Erythroblast (primary cell): ENCODE measurements at regions not wholly inside any gene's neighbourhood (a gene's known extent, or its start where the extent isn't known, plus 50 kb on each side); places are given as distances from the start of the nearest gene placed in this dataset.
"Not testable (repeated sequence)": the region's sequence is repeated elsewhere in the genome, so short reads cannot be mapped to it uniquely, and the experiment has no call there.

Experiments used
- DNase-seq, 2 experiments: peaks; one replicate each; lab custom pipeline; 2025; lab: John Stamatoyannopoulos, UW
- GATA1 ChIP-seq: IDR thresholded peaks from 2 replicates; pipeline ENCODE4 v1.6.1; 2011; ENCODE audit warnings: low read depth, mild to moderate bottlenecking, control low read depth, low read length, moderate library complexity
- POLR2A ChIP-seq: IDR thresholded peaks from 2 replicates; pipeline ENCODE4 v1.6.1; 2011; ENCODE audit warnings: mild to moderate bottlenecking, low read length

GRCh38 chr18:1012775-1013174, 108.1 kb downstream of the ADCYAP1 start:
- peak in 1 of 2 experiments; percentile 9 for DNase-seq
- TF ChIP-seq GATA1 (no peak), POLR2A (no peak)

- no peak for TF ChIP-seq GATA1
- TF ChIP-seq POLR2A: no peak
- no peak for DNase-seq
These were observed 109.3 kb downstream of the ADCYAP1 start for GRCh38 chr18:1013951-1014350.

DNA sequence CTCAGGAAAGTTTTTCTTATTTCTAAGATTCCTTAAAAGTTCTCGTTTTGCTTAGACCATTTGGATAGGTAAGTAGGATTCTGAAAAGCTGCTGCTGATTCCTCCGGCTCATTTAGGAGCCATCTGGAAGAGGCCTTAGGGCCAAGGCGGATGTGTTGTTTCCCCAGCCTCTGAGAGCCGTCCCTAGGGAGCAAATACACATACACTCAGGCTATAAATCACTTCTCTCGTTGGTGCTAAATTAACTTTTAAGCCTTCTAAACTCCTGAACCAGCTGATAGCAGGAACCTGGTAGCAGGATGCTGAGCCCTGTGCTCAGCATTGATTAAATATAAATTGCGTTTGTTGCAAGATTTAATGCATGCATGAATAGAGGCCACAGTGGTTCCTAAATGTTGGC, 109.8 kb downstream of the ADCYAP1 start:
- no peak for DNase-seq

GRCh38 chr18:1014951-1015624, 110.4 kb downstream of the ADCYAP1 start:
- TF ChIP-seq POLR2A (no peak), GATA1 (no peak)
- no peak for DNase-seq

More for the DNA sequence above, 109.8 kb downstream of the ADCYAP1 start:
- TF ChIP-seq POLR2A: no peak
- TF ChIP-seq GATA1: no peak

GRCh38 chr18:1015777-1016176, 111.1 kb downstream of the ADCYAP1 start:
- TF ChIP-seq GATA1 (no peak), POLR2A (no peak)
- no peak for DNase-seq

DNA sequence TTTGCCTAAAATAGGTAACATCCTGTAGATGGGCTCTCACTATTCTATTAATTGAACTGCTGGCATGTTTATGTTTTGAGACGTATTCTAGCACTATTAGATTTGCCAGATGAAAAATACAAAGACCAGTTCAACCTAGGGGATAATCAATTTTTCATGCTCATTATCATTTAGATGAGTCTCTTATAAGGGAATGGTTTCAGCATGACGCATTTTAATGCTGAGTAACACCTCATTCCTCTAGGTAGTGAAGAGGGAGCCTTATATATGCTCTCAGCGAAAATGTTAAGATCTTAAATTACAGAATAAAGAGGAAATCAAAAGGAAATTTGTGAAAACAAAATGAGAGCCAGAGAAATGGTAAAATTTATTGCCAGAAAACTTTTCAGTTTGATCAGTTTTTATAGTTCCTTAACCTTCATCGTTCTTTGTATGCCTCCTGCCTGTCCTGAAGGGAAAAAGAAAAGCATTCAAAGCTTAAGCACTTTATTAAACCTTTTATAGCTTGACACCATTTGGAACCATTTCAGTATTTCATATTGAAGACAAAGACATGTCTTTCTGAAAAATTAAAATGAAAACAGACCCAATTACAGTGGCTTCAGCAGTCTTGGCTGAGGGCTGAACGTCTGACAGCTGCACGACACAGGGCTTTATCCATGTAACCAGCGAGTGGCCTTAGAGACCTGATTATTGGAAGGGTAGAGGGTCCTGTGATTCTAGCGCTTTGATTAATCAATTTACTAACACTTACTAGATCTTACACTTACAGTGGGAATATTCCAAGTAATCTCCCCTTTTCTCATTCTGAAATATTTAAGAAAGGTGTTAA, 112.8 kb downstream of the ADCYAP1 start:
- TF ChIP-seq GATA1: no peak
- TF ChIP-seq POLR2A: no peak
- DNase-seq: no peak

GRCh38 chr18:1018181-1018681, 113.6 kb downstream of the ADCYAP1 start:
- TF ChIP-seq GATA1 (no peak), POLR2A (no peak)
- no peak for DNase-seq

GRCh38 chr18:1019191-1019590, 114.5 kb downstream of the ADCYAP1 start:
- TF ChIP-seq POLR2A (no peak), GATA1 (no peak)
- DNase-seq: no peak

DNA sequence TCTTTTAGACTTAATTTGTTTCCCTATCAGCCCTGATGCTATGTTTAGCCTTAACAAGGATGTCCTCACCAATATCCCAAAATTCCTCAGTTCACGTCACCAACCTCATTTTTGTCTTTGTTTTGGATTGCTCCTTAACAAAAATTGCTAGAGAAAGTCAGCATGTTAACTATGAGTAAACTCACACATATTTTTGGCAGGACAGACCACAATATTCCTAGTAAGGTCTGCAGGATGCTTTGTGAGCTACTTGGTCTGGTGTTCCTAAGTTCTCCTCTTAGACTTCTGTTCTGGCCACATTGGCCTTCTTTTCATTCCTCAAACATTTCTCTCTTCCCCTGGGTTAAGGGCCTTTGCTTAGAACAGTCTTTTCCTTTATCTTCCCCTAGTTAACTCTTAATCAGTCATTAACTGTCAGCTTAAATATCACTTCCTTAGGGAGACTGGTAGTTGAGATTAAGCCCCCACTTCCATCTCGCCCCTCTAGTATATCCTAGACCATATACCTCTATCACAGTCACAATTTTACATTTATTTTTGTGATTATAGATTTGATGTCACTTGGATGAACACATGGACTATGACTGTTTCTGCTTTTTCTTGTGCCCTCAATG, 116.2 kb downstream of the ADCYAP1 start:
- TF ChIP-seq POLR2A: no peak
- TF ChIP-seq GATA1: no peak
- DNase-seq: no peak

DNA sequence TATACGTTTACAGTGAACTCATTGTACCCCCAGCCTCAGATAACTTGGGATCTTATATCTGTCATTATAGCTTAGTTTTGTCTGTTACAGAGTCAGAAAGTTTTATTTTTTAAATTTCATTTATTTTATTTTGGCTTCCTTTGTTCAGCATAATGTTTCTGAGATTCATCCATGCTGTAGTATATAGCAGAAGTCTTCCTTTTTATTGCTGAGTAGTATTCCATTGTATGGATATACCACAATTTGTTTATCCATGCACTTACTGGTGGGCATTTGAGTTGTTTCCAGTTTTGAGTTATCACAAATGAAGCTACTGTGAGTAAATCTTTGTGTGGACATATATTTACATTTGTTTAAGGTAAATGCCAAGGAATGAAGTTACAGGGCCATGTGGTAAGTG, 122.3 kb downstream of the ADCYAP1 start:
- TF ChIP-seq POLR2A: no peak
- no peak for TF ChIP-seq GATA1
- no peak for DNase-seq

DNA sequence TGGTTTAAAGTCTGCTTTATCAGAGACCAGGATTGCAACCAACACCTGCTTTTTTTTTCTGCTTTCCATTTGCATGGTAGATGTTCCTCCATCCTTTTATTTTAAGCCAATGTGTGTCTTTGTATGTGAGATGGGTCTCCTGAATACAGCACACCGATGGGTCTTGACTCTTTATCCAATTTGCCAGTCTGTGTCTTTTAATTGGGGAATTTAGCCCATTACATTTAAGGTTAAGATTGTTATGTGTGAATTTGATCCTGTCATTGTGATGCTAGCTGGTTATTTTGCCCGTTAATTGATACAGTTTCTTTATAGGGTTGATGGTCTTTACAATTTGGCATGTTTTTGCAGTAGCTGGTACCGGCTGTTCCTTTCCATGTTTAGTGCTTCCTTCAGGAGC, 128.4 kb downstream of the ADCYAP1 start:
- DNase-seq: not testable (repeated sequence)

DNA sequence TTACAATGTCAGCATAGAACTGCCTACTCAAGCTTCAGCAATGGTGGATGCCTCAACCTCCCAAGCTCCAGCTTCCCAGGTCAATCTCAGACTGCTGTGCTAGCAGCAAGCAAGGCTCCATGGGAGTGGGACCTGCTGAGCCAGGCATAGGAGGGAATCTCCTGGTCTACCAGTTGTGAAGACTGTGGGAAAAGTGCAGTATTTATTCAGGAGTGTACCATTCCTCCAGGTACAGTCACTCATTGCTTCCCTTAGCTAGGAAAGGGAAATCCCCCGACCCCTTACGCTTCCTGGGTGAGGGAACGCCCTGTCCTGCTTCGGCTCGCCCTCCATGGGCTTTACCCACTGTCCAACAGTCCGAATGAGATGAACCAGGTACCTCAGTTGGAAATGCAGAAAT, 130.3 kb downstream of the ADCYAP1 start:
- no peak for DNase-seq
- no peak for TF ChIP-seq GATA1
- TF ChIP-seq POLR2A: no peak

DNA sequence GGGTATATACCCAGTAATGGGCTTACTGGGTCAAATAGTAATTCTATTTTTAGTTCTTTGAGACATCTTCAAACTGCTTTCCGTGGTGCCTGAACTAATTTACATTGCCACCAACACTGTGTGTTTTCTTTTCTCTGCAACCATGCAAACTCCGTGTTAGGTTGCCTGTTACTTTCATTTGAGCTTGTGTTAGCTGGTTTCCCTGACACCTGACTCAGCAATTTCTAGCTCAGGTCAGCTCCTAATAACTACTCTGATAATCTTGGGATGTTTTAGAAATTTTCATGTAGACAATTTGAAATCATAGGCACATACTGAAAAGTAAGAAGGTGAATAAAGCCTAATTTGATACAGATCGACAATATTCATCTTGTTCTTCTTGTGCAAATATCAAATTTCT, 132.3 kb downstream of the ADCYAP1 start:
- TF ChIP-seq GATA1 (no peak), POLR2A (no peak)
- DNase-seq: no peak

DNA sequence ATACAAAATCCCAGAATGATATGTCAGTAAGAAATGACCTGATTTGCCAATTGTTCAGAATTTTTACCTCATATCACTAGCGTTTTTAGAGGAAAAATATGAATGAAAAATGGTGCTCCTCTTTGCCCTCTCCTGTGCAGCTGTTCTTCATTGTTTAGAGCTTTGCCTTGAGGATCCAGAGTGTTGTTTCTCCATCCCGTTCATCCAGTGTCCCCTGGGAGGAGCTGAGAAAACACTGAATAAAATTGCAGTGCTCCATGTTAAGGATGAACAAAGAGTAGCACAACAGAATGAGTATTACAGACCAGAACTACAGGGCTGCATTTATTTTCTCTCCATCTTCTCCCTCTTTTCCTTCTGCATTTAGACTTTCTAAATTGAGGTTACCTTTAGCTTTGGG, 133.1 kb downstream of the ADCYAP1 start:
- TF ChIP-seq GATA1 (no peak), POLR2A (no peak)
- DNase-seq: no peak
